ENCODE measurements at regions not wholly inside any gene's neighbourhood (a gene's known extent, or its start where the extent isn't known, plus 50 kb on each side); places are given as distances from the start of the nearest gene placed in this dataset.
A peak's percentile ranks its signal among the peaks of the same experiment; 100 is the strongest.
"Not testable (repeated sequence)": the region's sequence is repeated elsewhere in the genome, so short reads cannot be mapped to it uniquely, and the experiment has no call there.

- in situ Hi-C loops (cut with HindIII; ENCODE audit: low sequenced_read_pairs) = no loop called here
- DNase-seq (ENCODE audit: low spot score) = peak; percentile 15
Observed at GRCh38 chr15:38002883-38003477, 68.5 kb downstream of the TMCO5A start.

GRCh38 chr15:38004218-38004861, 69.9 kb downstream of the TMCO5A start:
- in situ Hi-C loops (cut with HindIII; ENCODE audit: low sequenced_read_pairs) = no loop called here
- no peak for DNase-seq (ENCODE audit: low spot score)

DNA sequence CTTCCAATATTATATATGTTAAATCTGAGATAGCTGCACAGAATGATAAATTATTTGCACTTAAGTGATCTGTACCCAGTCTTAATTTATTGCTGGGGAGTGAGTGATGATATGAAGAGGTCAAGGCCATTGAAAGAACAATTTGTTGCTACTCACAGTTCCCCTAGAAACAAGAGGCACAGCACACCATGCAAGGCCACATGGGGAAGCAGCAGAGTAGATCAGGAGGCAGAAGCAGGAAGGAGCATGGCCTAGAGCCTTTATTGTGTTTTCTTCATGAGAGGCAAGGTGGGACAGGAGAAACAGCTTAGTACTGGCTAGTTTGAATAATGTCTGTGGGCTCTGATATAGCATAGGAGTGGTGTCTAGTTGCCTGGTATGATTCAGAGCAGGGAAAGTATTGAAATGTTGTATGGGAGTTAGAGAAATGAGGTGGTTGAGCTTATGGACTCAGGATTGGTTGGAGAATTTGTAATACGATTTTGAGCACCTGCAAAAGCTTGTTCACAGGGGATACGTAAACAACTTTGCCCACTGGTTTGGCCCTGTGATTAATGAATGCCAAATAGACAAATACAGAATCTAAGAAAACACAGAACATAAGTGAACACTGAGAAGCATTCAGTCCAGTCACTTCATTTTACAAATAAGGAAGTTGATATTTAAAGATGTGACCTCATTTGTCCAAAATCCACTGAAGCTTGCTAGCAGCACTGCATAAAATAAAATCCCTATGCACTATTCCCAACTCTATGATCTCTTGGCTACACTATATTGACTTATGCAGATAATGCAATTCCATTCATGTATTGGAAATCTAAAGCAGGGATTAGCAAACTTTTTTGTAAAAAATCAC, 71.7 kb downstream of the TMCO5A start:
- in situ Hi-C loops (cut with HindIII; ENCODE audit: low sequenced_read_pairs) = no loop called here
- DNase-seq (ENCODE audit: low spot score) = no peak

GRCh38 chr15:38010395-38010794, 76.0 kb downstream of the TMCO5A start:
- DNase-seq (ENCODE audit: low spot score) = no peak
- in situ Hi-C loops (cut with HindIII; ENCODE audit: low sequenced_read_pairs) = no loop called here

DNA sequence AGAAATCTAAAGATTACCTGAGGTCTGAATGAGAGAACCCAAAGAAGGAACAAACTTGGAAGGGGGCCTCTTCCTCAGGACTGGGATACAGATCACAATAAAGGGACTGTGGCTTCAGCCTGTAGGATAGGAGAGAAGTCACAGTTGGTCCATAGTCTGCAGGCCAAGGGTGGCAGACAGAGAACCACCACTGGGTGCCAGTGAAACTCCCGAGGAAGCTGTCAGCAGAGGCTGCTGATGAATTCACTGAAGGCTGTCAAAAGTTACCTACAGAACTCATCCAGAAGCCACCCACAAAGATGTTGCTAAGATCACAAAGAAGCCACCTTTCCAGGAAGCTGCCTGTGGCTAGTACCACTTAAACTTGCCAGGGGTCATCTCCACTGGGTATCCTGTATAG, 78.5 kb downstream of the TMCO5A start:
- in situ Hi-C loops (cut with HindIII; ENCODE audit: low sequenced_read_pairs) = no loop called here
- DNase-seq (ENCODE audit: low spot score) = no peak

GRCh38 chr15:38017721-38018120, 83.3 kb downstream of the TMCO5A start:
- DNase-seq (ENCODE audit: low spot score) = no peak
- in situ Hi-C loops (cut with HindIII; ENCODE audit: low sequenced_read_pairs) = no loop called here

DNA sequence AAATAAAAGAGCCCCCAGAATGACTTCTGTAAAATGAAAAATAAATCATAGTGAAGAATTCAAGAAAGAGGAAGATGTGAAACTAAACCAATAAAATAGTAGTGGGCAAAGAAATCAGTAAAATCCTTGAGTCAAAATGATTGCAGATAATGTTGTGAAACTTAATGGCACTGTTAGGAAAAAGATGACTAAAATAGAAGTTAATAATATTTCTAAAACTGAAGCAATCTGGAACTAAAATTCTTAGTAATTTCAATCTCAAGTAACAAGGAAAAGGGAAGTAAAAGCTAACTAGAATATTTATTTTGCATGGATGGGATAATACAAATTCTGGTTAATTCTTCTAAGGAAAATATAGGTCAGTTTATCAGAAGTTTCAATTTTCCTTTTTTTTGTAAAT, 84.6 kb downstream of the TMCO5A start:
- no peak for DNase-seq (ENCODE audit: low spot score)
- in situ Hi-C loops (cut with HindIII; ENCODE audit: low sequenced_read_pairs) = no loop called here

DNA sequence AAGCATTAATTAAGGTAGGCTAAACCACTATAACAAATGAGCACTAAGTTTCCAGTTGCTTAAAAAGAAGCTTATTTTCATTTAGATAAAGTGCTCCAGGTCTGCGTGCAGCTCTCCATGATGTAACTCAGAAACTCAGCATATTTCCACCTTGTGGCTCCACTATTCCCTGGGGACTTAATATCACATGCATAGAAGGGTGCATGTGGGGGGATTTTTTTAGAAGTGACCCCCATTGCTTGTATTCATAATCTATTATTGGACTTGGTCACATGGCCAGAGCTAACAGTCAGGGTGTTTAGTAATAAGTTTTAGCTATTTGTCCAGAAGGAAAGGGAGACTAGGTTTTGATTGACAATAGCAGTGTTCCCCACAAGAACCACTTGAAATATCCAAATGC, 86.8 kb downstream of the TMCO5A start:
- no peak for DNase-seq (ENCODE audit: low spot score)
- in situ Hi-C loops (cut with HindIII; ENCODE audit: low sequenced_read_pairs) = no loop called here

GRCh38 chr15:38024293-38025091, 90.1 kb downstream of the TMCO5A start:
- in situ Hi-C loops (cut with HindIII; ENCODE audit: low sequenced_read_pairs) = no loop called here
- DNase-seq (ENCODE audit: low spot score) = no peak

DNA sequence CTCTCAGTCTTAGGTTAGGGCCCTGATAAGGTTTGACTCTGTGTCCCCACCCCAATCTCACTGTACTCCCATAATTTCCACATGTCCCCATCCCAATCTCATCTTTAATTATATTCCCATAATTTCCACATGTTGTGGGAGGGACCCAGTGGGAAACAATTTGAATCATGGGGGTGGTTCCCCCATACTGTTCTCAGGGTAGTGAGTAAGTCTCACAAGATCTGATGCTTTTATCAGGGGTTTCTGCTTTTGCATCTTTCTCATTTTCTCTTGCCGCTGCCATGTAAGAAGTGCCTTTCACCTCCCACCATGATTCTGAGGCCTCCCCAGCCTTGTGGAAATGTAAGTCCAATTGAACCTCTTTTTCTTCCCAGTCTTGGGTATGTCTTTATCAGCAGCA, 91.2 kb downstream of the TMCO5A start:
- in situ Hi-C loops (cut with HindIII; ENCODE audit: low sequenced_read_pairs); DNase-seq (ENCODE audit: low spot score): not testable (repeated sequence)

DNA sequence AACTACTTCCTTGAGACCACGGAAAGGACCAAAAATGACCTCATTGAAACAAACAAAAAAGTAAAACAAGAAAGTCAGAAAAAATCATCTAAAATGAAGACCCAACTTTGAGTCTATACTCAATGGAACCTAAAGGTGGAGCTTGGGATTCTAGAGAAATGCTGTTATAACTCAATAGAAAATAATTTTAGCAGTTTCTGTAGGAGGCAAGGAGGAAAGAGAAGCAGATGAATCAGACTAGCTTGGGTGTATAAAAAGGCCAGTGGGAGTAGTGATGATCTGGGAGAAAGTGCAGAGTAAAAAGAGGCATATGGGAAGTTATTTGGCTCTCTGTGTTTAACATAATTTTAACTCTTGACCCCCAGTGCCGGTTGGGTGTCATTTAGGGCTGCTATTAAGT, 94.4 kb downstream of the TMCO5A start:
- in situ Hi-C loops (cut with HindIII; ENCODE audit: low sequenced_read_pairs) = no loop called here
- no peak for DNase-seq (ENCODE audit: low spot score)

GRCh38 chr15:38029736-38030135, 95.3 kb downstream of the TMCO5A start:
- in situ Hi-C loops (cut with HindIII; ENCODE audit: low sequenced_read_pairs) = no loop called here
- no peak for DNase-seq (ENCODE audit: low spot score)

DNA sequence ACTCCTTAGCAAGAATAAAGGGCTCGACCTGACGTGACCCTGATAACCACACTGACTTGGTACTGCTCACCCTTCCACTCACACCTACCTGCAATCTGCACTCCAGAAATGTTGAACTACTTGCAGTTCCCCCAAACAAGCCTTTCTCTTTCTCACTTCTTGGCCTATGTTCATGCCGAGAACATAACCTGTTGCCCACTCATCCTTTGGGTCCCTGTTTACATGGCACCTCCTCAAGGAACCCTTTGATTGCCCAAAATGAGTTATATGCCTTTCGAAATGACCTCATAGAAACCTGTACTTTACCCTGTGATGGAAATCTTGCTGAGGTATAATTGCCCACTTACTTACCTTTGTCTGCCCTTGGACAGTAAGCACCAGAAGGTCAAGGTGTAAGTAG, 96.2 kb downstream of the TMCO5A start:
- no peak for DNase-seq (ENCODE audit: low spot score)
- in situ Hi-C loops (cut with HindIII; ENCODE audit: low sequenced_read_pairs) = no loop called here

DNA sequence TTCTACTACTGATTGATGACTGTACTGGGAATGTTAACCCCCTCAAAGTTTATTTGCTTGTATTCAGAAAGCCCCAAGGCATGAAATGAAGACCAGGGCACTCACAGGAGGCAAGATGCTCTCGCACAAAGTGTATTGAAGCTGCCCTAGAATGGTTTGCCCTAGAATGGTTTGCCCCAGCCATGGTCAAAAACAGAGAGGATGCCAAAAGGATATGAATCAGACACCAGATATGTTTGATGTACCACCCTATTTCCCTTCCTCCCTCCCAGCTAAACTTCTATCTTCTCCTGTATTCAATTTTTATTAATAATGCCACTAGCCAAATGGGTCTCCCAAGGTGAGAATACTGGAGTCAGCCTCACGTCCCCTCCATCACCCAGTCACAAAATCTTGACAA, 101.3 kb downstream of the TMCO5A start:
- in situ Hi-C loops (cut with HindIII; ENCODE audit: low sequenced_read_pairs) = no loop called here
- DNase-seq (ENCODE audit: low spot score) = no peak

DNA sequence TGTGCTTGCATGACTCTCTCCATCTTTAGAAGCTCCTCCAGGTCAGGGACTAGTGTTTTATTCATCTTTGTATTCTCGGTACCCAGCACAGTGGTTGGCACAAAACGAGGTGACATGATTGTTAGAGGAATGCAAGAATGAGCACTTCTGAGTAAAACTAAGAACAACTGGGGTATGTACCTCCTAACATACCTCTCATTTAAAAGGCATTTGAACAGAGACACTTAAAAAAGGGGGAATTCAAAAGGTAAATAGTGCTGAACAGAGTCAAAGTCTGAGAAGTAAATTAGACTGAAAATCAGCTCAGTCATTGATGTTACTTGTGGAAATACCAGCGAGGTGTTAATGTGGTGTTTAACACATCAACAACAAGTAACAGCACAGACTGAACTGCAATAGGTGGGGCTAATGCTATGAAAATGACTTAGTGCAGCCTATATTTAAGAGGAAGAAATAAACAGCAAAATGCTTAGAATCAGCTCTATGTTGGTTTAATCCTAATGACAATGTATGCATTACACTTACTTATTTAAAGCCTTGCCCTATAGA, 102.4 kb downstream of the TMCO5A start:
- no peak for DNase-seq (ENCODE audit: low spot score)
- in situ Hi-C loops (cut with HindIII; ENCODE audit: low sequenced_read_pairs) = no loop called here

DNA sequence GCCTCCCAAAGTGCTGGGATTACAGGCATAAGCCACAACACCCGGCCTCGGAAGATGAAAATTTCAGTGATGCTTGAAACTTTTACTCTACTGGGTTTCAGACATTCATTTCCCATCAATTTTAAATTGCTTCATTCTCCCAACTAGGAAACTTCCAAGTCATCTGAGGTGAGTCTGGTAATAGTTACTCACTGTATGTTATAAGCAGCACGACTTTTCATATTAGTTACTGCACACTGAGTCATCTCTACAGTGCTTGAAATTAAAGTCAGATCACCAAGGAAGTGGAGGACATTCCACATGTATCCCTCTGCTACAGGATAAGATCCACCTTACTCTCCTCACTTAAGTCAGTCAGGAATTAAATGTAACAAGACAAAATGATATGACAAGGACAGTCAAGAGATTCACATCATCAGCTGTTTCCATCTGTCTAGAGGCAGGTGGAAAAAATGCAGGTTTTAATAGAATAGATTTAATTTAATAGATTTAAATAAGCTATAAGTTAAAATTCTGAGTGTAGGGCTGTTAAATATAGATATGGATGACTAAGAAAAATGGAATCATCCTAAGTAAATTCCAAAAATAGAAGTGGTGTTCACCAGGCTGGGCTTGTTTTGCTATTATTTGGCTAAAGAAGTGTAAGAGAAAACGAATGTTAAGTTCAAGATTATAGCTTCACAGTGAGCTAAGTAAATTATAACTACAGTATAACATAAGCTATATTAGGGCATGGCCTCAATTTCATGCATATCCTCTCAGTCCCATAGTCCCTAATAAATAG, 104.4 kb downstream of the TMCO5A start:
- DNase-seq (ENCODE audit: low spot score) = no peak
- in situ Hi-C loops (cut with HindIII; ENCODE audit: low sequenced_read_pairs) = no loop called here

DNA sequence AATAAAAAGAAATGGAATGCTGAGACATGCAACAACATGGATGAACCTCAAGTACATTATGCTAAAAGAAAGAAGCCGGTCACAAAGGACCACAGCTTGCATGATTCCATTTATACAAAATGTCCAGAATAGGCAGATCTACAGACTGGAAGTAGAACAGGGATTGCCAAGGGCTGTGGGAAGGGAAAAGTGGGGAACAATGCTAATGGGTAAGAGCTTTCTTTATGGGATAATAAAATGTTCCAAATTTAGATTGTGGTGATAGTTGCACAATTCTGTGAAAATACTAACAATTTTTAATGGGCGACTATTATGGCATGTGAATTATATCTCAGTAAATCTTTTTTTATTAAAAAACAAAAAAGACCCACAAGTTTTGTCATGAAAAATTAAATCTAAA, 106.2 kb downstream of the TMCO5A start:
- in situ Hi-C loops (cut with HindIII; ENCODE audit: low sequenced_read_pairs) = no loop called here
- no peak for DNase-seq (ENCODE audit: low spot score)

GRCh38 chr15:38041576-38041975, 107.1 kb downstream of the TMCO5A start:
- in situ Hi-C loops (cut with HindIII; ENCODE audit: low sequenced_read_pairs) = no loop called here
- no peak for DNase-seq (ENCODE audit: low spot score)

- in situ Hi-C loops (cut with HindIII; ENCODE audit: low sequenced_read_pairs) = no loop called here
Observed at GRCh38 chr15:38042211-38042610, 107.8 kb downstream of the TMCO5A start.

More at GRCh38 chr15:38042211-38042610, 107.8 kb downstream of the TMCO5A start:
- no peak for DNase-seq (ENCODE audit: low spot score)

All from G401 (cell line).